GM23338 (cell line): ENCODE measurements at regions not wholly inside any gene's neighbourhood (a gene's known extent, or its start where the extent isn't known, plus 50 kb on each side); places are given as distances from the start of the nearest gene placed in this dataset.

Source experiments
- ATAC-seq: fragments of 200-7000 bp; cut with Tn5 transposase; 3 replicates; pipeline ENCODE4 v1.9.1; 2020
- DNase-seq: peaks from one replicate; pipeline ENCODE4 v3.0.0-alpha.2; 2015; ENCODE audit warnings: low spot score
- H2AFZ ChIP-seq: fragments of 200-600 bp; sonication (generic); 2 replicates; pipeline ENCODE4 v1.8.0; 2016; ENCODE audit warnings: antibody characterized with exemption, mild to moderate bottlenecking, moderate library complexity
- H3F3A ChIP-seq: fragments of 200-600 bp; sonication (generic); replicated peaks from 2 replicates; pipeline ENCODE4 v1.8.0; 2017; ENCODE audit warnings: antibody characterized with exemption, mixed run types, low read depth
- H3K27ac ChIP-seq: fragments of 200-600 bp; sonication (generic); 2 replicates; pipeline ENCODE4 v1.6.1; 2016; ENCODE audit warnings: low read depth
- H3K27me3 ChIP-seq: fragments of 200-600 bp; sonication (generic); 2 replicates; pipeline ENCODE4 v1.8.0; 2016; ENCODE audit warnings: mild to moderate bottlenecking, mixed run types, moderate library complexity; ENCODE audit not compliant: insufficient read depth
- H3K36me3 ChIP-seq: fragments of 200-600 bp; sonication (generic); 2 replicates; pipeline ENCODE4 v1.8.0; 2016; ENCODE audit warnings: mild to moderate bottlenecking; ENCODE audit not compliant: insufficient read depth
- H3K4me1 ChIP-seq: fragments of 200-600 bp; sonication (generic); 2 replicates; pipeline ENCODE4 v1.8.0; 2016; ENCODE audit warnings: mild to moderate bottlenecking, moderate library complexity; ENCODE audit not compliant: insufficient read depth
- H3K4me2 ChIP-seq: fragments of 200-600 bp; sonication (generic); 2 replicates; pipeline ENCODE4 v1.7.1; 2017; ENCODE audit warnings: mixed run types
- H3K4me3 ChIP-seq: fragments of 200-600 bp; sonication (generic); 2 replicates; pipeline ENCODE4 v1.6.1; 2016; ENCODE audit warnings: mixed run types
- H3K79me2 ChIP-seq: fragments of 200-600 bp; sonication (generic); replicated peaks from 2 replicates; pipeline ENCODE4 v1.8.0; 2017; ENCODE audit warnings: mild to moderate bottlenecking; ENCODE audit not compliant: insufficient read depth
- H3K9me2 ChIP-seq: fragments of 200-600 bp; sonication (generic); 2 replicates; pipeline ENCODE4 v1.8.0; 2017; ENCODE audit not compliant: insufficient read depth
- H4K20me1 ChIP-seq: fragments of 200-600 bp; sonication (generic); replicated peaks from 2 replicates; pipeline ENCODE4 v1.8.0; 2017; ENCODE audit warnings: mild to moderate bottlenecking; ENCODE audit not compliant: insufficient read depth
- H3K27ac Mint-ChIP-seq: 2 replicates; pipeline ENCODE4 v1.8.0; 2020; ENCODE audit warnings: inconsistent platforms, mild to moderate bottlenecking, moderate library complexity, mixed read lengths
- H3K27me3 Mint-ChIP-seq: 3 replicates; pipeline ENCODE4 v1.8.0; 2022; ENCODE audit warnings: low read depth, mild to moderate bottlenecking, moderate library complexity, mixed read lengths, inconsistent platforms; ENCODE audit not compliant: insufficient read depth, poor library complexity
- H3K36me3 Mint-ChIP-seq: 3 replicates; pipeline ENCODE4 v1.8.0; 2021; ENCODE audit warnings: low read depth, mild to moderate bottlenecking, inconsistent platforms, moderate library complexity, mixed read lengths
- H3K4me1 Mint-ChIP-seq: 3 replicates; pipeline ENCODE4 v1.8.0; 2020; ENCODE audit warnings: mild to moderate bottlenecking, inconsistent platforms, mixed read lengths
- H3K4me3 Mint-ChIP-seq: 3 replicates; pipeline ENCODE4 v1.8.0; 2021; ENCODE audit warnings: moderate library complexity, mild to moderate bottlenecking, inconsistent platforms, mixed read lengths
- H3K9me3 Mint-ChIP-seq: 3 replicates; pipeline ENCODE4 v1.8.0; 2020; ENCODE audit warnings: moderate library complexity, mild to moderate bottlenecking, inconsistent platforms, mixed read lengths
- CREB1 ChIP-seq: fragments of 250-450 bp; sonication (Bioruptor Pico); IDR thresholded peaks from 2 replicates; pipeline ENCODE4 v1.5.0; 2020; ENCODE audit warnings: low read depth, mild to moderate bottlenecking, moderate library complexity
- EZH2 ChIP-seq: fragments of 200-600 bp; sonication (generic); IDR thresholded peaks from one replicate; pipeline ENCODE4 v1.8.0; 2017; ENCODE audit warnings: antibody characterized with exemption, mild to moderate bottlenecking, low read depth; ENCODE audit not compliant: unreplicated experiment
- EZH2phosphoT487 ChIP-seq: fragments of 200-600 bp; sonication (generic); IDR thresholded peaks from one replicate; pipeline ENCODE4 v1.8.1; 2018; ENCODE audit warnings: antibody characterized with exemption; ENCODE audit not compliant: unreplicated experiment
- JUNB ChIP-seq: IDR thresholded peaks from one replicate; pipeline ENCODE4 v1.6.1; 2016; ENCODE audit warnings: antibody characterized with exemption; ENCODE audit not compliant: unreplicated experiment
- NANOG ChIP-seq: IDR thresholded peaks from 2 replicates; pipeline ENCODE4 v1.6.1; 2016; ENCODE audit warnings: antibody characterized with exemption, borderline replicate concordance
- POLR2AphosphoS5 ChIP-seq: IDR thresholded peaks from 2 replicates; pipeline ENCODE4 v1.6.1; 2016; ENCODE audit warnings: antibody characterized with exemption, low read depth
- STAT1 ChIP-seq: IDR thresholded peaks from one replicate; pipeline ENCODE4 v1.6.1; 2016; ENCODE audit warnings: antibody characterized with exemption; ENCODE audit not compliant: unreplicated experiment
- ZNF114 ChIP-seq: fragments of 250-450 bp; sonication (Bioruptor Pico); IDR thresholded peaks from 2 replicates; pipeline ENCODE4 v1.5.0; 2020; ENCODE audit warnings: mild to moderate bottlenecking, moderate library complexity
- ZNF331 ChIP-seq: fragments of 250-450 bp; sonication (Bioruptor Pico); IDR thresholded peaks from 2 replicates; pipeline ENCODE4 v1.5.0; 2020; ENCODE audit warnings: low read depth, mild to moderate bottlenecking, moderate library complexity
- TF ChIP-seq, protein P1 (sequence below), 2 experiments: fragments of 200-600 bp in 1 of 2; sonication (generic) in 1 of 2; conservative IDR thresholded peaks; 2 replicates each; pipeline versions ENCODE4 v1.5.1 to v1.6.1; 2016 to 2017; ENCODE audit warnings: antibody characterized with exemption in 2 of 2, low read depth in 2 of 2, mild to moderate bottlenecking in 2 of 2, moderate library complexity in 1 of 2
- TF ChIP-seq, protein P2 (sequence below): fragments of 250-450 bp; sonication (Bioruptor Pico); IDR thresholded peaks from 2 replicates; pipeline ENCODE4 v1.5.0; 2020; ENCODE audit warnings: mild to moderate bottlenecking, moderate library complexity
- TF ChIP-seq, protein P3 (sequence below): IDR thresholded peaks from one replicate; pipeline ENCODE4 v1.6.1; 2018; ENCODE audit warnings: antibody characterized with exemption; ENCODE audit not compliant: unreplicated experiment
- TF ChIP-seq, protein P4 (sequence below): IDR thresholded peaks from 2 replicates; pipeline ENCODE4 v1.6.1; 2016; ENCODE audit warnings: antibody characterized with exemption

GRCh38 chr2:7742301-7742700 lies 825.1 kb downstream of the RNF144A start:
- H3K27ac ChIP-seq: no peak overlapping the region
- H3K36me3 Mint-ChIP-seq: no peaks in the 10 kb centered on the region
- no peak overlapping the region for H3K4me3 ChIP-seq
- no peaks in the 10 kb centered on the region for H4K20me1 ChIP-seq
- TF ChIP-seq EZH2phosphoT487: no peak
- no peak for TF ChIP-seq ZNF114 (CRISPR knock-in tag)
- TF ChIP-seq, protein P1, sequence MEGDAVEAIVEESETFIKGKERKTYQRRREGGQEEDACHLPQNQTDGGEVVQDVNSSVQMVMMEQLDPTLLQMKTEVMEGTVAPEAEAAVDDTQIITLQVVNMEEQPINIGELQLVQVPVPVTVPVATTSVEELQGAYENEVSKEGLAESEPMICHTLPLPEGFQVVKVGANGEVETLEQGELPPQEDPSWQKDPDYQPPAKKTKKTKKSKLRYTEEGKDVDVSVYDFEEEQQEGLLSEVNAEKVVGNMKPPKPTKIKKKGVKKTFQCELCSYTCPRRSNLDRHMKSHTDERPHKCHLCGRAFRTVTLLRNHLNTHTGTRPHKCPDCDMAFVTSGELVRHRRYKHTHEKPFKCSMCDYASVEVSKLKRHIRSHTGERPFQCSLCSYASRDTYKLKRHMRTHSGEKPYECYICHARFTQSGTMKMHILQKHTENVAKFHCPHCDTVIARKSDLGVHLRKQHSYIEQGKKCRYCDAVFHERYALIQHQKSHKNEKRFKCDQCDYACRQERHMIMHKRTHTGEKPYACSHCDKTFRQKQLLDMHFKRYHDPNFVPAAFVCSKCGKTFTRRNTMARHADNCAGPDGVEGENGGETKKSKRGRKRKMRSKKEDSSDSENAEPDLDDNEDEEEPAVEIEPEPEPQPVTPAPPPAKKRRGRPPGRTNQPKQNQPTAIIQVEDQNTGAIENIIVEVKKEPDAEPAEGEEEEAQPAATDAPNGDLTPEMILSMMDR (conservative IDR thresholded peaks at IDR 0.05; ENCODE audit: low read depth in 2 of 2): no peak
- TF ChIP-seq JUNB: no peak
- no peak for TF ChIP-seq CREB1 (CRISPR knock-in tag)
- TF ChIP-seq, protein P2, sequence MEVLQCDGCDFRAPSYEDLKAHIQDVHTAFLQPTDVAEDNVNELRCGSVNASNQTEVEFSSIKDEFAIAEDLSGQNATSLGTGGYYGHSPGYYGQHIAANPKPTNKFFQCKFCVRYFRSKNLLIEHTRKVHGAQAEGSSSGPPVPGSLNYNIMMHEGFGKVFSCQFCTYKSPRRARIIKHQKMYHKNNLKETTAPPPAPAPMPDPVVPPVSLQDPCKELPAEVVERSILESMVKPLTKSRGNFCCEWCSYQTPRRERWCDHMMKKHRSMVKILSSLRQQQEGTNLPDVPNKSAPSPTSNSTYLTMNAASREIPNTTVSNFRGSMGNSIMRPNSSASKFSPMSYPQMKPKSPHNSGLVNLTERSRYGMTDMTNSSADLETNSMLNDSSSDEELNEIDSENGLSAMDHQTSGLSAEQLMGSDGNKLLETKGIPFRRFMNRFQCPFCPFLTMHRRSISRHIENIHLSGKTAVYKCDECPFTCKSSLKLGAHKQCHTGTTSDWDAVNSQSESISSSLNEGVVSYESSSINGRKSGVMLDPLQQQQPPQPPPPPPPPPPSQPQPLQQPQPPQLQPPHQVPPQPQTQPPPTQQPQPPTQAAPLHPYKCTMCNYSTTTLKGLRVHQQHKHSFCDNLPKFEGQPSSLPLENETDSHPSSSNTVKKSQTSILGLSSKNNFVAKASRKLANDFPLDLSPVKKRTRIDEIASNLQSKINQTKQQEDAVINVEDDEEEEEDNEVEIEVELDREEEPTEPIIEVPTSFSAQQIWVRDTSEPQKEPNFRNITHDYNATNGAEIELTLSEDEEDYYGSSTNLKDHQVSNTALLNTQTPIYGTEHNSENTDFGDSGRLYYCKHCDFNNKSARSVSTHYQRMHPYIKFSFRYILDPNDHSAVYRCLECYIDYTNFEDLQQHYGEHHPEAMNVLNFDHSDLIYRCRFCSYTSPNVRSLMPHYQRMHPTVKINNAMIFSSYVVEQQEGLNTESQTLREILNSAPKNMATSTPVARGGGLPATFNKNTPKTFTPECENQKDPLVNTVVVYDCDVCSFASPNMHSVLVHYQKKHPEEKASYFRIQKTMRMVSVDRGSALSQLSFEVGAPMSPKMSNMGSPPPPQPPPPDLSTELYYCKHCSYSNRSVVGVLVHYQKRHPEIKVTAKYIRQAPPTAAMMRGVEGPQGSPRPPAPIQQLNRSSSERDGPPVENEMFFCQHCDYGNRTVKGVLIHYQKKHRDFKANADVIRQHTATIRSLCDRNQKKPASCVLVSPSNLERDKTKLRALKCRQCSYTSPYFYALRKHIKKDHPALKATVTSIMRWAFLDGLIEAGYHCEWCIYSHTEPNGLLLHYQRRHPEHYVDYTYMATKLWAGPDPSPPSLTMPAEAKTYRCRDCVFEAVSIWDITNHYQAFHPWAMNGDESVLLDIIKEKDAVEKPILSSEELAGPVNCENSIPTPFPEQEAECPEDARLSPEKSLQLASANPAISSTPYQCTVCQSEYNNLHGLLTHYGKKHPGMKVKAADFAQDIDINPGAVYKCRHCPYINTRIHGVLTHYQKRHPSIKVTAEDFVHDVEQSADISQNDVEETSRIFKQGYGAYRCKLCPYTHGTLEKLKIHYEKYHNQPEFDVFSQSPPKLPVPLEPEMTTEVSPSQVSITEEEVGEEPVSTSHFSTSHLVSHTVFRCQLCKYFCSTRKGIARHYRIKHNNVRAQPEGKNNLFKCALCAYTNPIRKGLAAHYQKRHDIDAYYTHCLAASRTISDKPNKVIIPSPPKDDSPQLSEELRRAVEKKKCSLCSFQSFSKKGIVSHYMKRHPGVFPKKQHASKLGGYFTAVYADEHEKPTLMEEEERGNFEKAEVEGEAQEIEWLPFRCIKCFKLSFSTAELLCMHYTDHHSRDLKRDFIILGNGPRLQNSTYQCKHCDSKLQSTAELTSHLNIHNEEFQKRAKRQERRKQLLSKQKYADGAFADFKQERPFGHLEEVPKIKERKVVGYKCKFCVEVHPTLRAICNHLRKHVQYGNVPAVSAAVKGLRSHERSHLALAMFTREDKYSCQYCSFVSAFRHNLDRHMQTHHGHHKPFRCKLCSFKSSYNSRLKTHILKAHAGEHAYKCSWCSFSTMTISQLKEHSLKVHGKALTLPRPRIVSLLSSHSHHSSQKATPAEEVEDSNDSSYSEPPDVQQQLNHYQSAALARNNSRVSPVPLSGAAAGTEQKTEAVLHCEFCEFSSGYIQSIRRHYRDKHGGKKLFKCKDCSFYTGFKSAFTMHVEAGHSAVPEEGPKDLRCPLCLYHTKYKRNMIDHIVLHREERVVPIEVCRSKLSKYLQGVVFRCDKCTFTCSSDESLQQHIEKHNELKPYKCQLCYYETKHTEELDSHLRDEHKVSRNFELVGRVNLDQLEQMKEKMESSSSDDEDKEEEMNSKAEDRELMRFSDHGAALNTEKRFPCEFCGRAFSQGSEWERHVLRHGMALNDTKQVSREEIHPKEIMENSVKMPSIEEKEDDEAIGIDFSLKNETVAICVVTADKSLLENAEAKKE (CRISPR knock-in tag): no peak
- no peak for TF ChIP-seq POLR2AphosphoS5
- TF ChIP-seq, protein P3, sequence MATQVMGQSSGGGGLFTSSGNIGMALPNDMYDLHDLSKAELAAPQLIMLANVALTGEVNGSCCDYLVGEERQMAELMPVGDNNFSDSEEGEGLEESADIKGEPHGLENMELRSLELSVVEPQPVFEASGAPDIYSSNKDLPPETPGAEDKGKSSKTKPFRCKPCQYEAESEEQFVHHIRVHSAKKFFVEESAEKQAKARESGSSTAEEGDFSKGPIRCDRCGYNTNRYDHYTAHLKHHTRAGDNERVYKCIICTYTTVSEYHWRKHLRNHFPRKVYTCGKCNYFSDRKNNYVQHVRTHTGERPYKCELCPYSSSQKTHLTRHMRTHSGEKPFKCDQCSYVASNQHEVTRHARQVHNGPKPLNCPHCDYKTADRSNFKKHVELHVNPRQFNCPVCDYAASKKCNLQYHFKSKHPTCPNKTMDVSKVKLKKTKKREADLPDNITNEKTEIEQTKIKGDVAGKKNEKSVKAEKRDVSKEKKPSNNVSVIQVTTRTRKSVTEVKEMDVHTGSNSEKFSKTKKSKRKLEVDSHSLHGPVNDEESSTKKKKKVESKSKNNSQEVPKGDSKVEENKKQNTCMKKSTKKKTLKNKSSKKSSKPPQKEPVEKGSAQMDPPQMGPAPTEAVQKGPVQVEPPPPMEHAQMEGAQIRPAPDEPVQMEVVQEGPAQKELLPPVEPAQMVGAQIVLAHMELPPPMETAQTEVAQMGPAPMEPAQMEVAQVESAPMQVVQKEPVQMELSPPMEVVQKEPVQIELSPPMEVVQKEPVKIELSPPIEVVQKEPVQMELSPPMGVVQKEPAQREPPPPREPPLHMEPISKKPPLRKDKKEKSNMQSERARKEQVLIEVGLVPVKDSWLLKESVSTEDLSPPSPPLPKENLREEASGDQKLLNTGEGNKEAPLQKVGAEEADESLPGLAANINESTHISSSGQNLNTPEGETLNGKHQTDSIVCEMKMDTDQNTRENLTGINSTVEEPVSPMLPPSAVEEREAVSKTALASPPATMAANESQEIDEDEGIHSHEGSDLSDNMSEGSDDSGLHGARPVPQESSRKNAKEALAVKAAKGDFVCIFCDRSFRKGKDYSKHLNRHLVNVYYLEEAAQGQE: no peak
- TF ChIP-seq ZNF331 (CRISPR knock-in tag): no peak
- no peak for TF ChIP-seq NANOG
- no peak for TF ChIP-seq EZH2
- no peak for TF ChIP-seq STAT1
- TF ChIP-seq, protein P4, sequence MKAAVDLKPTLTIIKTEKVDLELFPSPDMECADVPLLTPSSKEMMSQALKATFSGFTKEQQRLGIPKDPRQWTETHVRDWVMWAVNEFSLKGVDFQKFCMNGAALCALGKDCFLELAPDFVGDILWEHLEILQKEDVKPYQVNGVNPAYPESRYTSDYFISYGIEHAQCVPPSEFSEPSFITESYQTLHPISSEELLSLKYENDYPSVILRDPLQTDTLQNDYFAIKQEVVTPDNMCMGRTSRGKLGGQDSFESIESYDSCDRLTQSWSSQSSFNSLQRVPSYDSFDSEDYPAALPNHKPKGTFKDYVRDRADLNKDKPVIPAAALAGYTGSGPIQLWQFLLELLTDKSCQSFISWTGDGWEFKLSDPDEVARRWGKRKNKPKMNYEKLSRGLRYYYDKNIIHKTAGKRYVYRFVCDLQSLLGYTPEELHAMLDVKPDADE: no peak
- no peak overlapping the region for H3K4me2 ChIP-seq
- peaks cover 21% of the 10 kb centered on the region for H3K9me2 ChIP-seq
- peaks cover 10% of the 10 kb centered on the region for H3K4me1 Mint-ChIP-seq
- no peaks in the 10 kb centered on the region for H3K79me2 ChIP-seq
- no peaks in the 10 kb centered on the region for H3K36me3 ChIP-seq
- H2AFZ ChIP-seq: peak overlapping the region; percentile 57; the same call in 1 of the 2 replicates
- H3K27me3 ChIP-seq: no peaks in the 10 kb centered on the region
- no peak overlapping the region for H3K27ac Mint-ChIP-seq
- H3K4me3 Mint-ChIP-seq: no peak overlapping the region
- ATAC-seq: no peak
- H3K27me3 Mint-ChIP-seq: no peaks in the 10 kb centered on the region
- no peaks in the 10 kb centered on the region; the same call in 2 of the 3 replicates for H3K9me3 Mint-ChIP-seq
- no peak for DNase-seq
- H3K4me1 ChIP-seq: no peaks in the 10 kb centered on the region
- H3F3A ChIP-seq: no peaks in the 10 kb centered on the region
